MCF 10A (cell line): ENCODE measurements at regions not wholly inside any gene's neighbourhood (a gene's known extent, or its start where the extent isn't known, plus 50 kb on each side); places are given as distances from the start of the nearest gene placed in this dataset.

Experiments
- BruUV-seq: library from RNA; stranded (reverse); fragments of 400-500 nt; replicated peaks from 2 replicates; lab custom pipeline; 2021; lab: Mats Ljungman, UMichigan
- CTCF ChIA-PET: fragments of 300-600 bp; sonication (Branson Sonifier 250); formaldehyde crosslinking; extraction: SDS; loops from one replicate; lab custom pipeline; 2021; ENCODE audit warnings: antibody characterized with exemption, inconsistent platforms; lab: Yijun Ruan, JAX
- POLR2A ChIA-PET: fragments of 300-600, 350-650 bp; sonication (Branson Sonifier 250); formaldehyde crosslinking; extraction: SDS; loops from one replicate; lab custom pipeline; 2020; ENCODE audit warnings: antibody characterized with exemption, inconsistent platforms; lab: Yijun Ruan, JAX
- DNase-seq: peaks from one replicate; pipeline ENCODE4 v3.0.0-alpha.2; 2018; ENCODE audit not compliant: unreplicated experiment
- H3K27ac Mint-ChIP-seq: one replicate; pipeline ENCODE4 v1.8.0; 2022; ENCODE audit warnings: mild to moderate bottlenecking, low read depth, mixed read lengths; ENCODE audit not compliant: unreplicated experiment
- H3K27me3 Mint-ChIP-seq: one replicate; pipeline ENCODE4 v1.8.0; 2022; ENCODE audit warnings: mixed read lengths; ENCODE audit not compliant: insufficient read depth, unreplicated experiment
- H3K36me3 Mint-ChIP-seq: one replicate; pipeline ENCODE4 v1.8.0; 2022; ENCODE audit warnings: mild to moderate bottlenecking, moderate library complexity, mixed read lengths; ENCODE audit not compliant: insufficient read depth, unreplicated experiment
- H3K4me1 Mint-ChIP-seq: one replicate; pipeline ENCODE4 v1.8.0; 2022; ENCODE audit warnings: mixed read lengths; ENCODE audit not compliant: insufficient read depth, unreplicated experiment
- H3K4me3 Mint-ChIP-seq: one replicate; pipeline ENCODE4 v1.8.0; 2022; ENCODE audit warnings: mild to moderate bottlenecking, moderate library complexity, mixed read lengths; ENCODE audit not compliant: unreplicated experiment
- H3K9me3 Mint-ChIP-seq: one replicate; pipeline ENCODE4 v1.8.0; 2022; ENCODE audit warnings: mixed read lengths; ENCODE audit not compliant: unreplicated experiment
- CTCF ChIP-seq: fragments of 200-600 bp; IDR thresholded peaks from one replicate; pipeline ENCODE4 v1.8.0; 2022; ENCODE audit warnings: antibody characterized with exemption, mild to moderate bottlenecking; ENCODE audit not compliant: unreplicated experiment
- intact Hi-C: fragments of 100-400 bp; cut with micrococcal nuclease; formaldehyde crosslinking; loops from 2 replicates; pipeline ENCODE4 v1.14.1; 2022

GRCh38 chr5:74194196-74194595, 446.3 kb downstream of the ENC1 start:
- Mint-ChIP-seq H3K9me3 (no peaks in the 10 kb centered on the region), H3K36me3 (no peaks in the 10 kb centered on the region), H3K4me1 (no peaks in the 10 kb centered on the region), H3K4me3 (no peak overlapping the region), H3K27ac (no peak overlapping the region), H3K27me3 (no peaks in the 10 kb centered on the region)
- intact Hi-C loops = no loop called here
- BruUV-seq = no TSS peak
- no peak for DNase-seq
- no peak for TF ChIP-seq CTCF
- POLR2A ChIA-PET = no interaction called here
- CTCF ChIA-PET = interaction anchor here (1.3 kb wide), 1 partner anchor 10 kb away, joined by 4 read pairs; no protein-coding TSS in a partner anchor

GRCh38 chr5:74192606-74193299, 447.8 kb downstream of the ENC1 start:
- POLR2A ChIA-PET = no interaction called here
- Mint-ChIP-seq H3K36me3 (no peaks in the 10 kb centered on the region), H3K4me1 (no peaks in the 10 kb centered on the region), H3K9me3 (no peaks in the 10 kb centered on the region), H3K27me3 (no peaks in the 10 kb centered on the region), H3K27ac (no peak overlapping the region), H3K4me3 (no peak overlapping the region)
- intact Hi-C loops = no loop called here
- no TSS peak for BruUV-seq
- no peak for DNase-seq
- CTCF ChIA-PET = no interaction called here
- no peak for TF ChIP-seq CTCF

GRCh38 chr5:74188351-74189105, 452.0 kb downstream of the ENC1 start:
- H3K4me3 Mint-ChIP-seq = no peak overlapping the region
- intact Hi-C loops = no loop called here
- no peaks in the 10 kb centered on the region for H3K36me3 Mint-ChIP-seq
- no peaks in the 10 kb centered on the region for H3K9me3 Mint-ChIP-seq
- no TSS peak for BruUV-seq
- ChIA-PET CTCF (interaction anchor here (0.6 to 1.2 kb wide), 2 partner anchors 16 to 73 kb away, joined by 3 to 4 read pairs; no protein-coding TSS in a partner anchor), POLR2A (interaction anchor here (0.8 kb wide), 1 partner anchor 42 kb away, joined by 3 read pairs; no protein-coding TSS in a partner anchor)
- H3K27ac Mint-ChIP-seq = no peak overlapping the region
- DNase-seq = no peak
- no peaks in the 10 kb centered on the region for H3K4me1 Mint-ChIP-seq
- no peak for TF ChIP-seq CTCF
- H3K27me3 Mint-ChIP-seq = no peaks in the 10 kb centered on the region

- H3K27ac Mint-ChIP-seq = no peak overlapping the region
- TF ChIP-seq CTCF = no peak
These were observed 452.8 kb downstream of the ENC1 start for GRCh38 chr5:74187757-74188156.

More at GRCh38 chr5:74187757-74188156, 452.8 kb downstream of the ENC1 start:
- H3K4me3 Mint-ChIP-seq = no peak overlapping the region
- H3K9me3 Mint-ChIP-seq = no peaks in the 10 kb centered on the region
- BruUV-seq = no TSS peak
- H3K4me1 Mint-ChIP-seq = no peaks in the 10 kb centered on the region
- DNase-seq = no peak
- POLR2A ChIA-PET = no interaction called here
- H3K27me3 Mint-ChIP-seq = no peaks in the 10 kb centered on the region
- H3K36me3 Mint-ChIP-seq = no peaks in the 10 kb centered on the region
- intact Hi-C loops = no loop called here
- CTCF ChIA-PET = interaction anchor here (1.2 kb wide), 1 partner anchor 15 kb away, joined by 4 read pairs; no protein-coding TSS in a partner anchor
